MCF 10A (cell line): ENCODE measurements at regions not wholly inside any gene's neighbourhood (a gene's known extent, or its start where the extent isn't known, plus 50 kb on each side); places are given as distances from the start of the nearest gene placed in this dataset.
A peak's percentile ranks its signal among the peaks of the same experiment; 100 is the strongest.

ENCODE experiments used
- BruUV-seq: library from RNA; stranded (reverse); fragments of 400-500 nt; replicated peaks from 2 replicates; lab custom pipeline; 2021; lab: Mats Ljungman, UMichigan
- CTCF ChIA-PET: fragments of 300-600 bp; sonication (Branson Sonifier 250); formaldehyde crosslinking; extraction: SDS; loops from one replicate; lab custom pipeline; 2021; ENCODE audit warnings: antibody characterized with exemption, inconsistent platforms; lab: Yijun Ruan, JAX
- POLR2A ChIA-PET: fragments of 300-600, 350-650 bp; sonication (Branson Sonifier 250); formaldehyde crosslinking; extraction: SDS; loops from one replicate; lab custom pipeline; 2020; ENCODE audit warnings: antibody characterized with exemption, inconsistent platforms; lab: Yijun Ruan, JAX
- DNase-seq: peaks from one replicate; pipeline ENCODE4 v3.0.0-alpha.2; 2018; ENCODE audit not compliant: unreplicated experiment
- H3K27ac Mint-ChIP-seq: one replicate; pipeline ENCODE4 v1.8.0; 2022; ENCODE audit warnings: mild to moderate bottlenecking, low read depth, mixed read lengths; ENCODE audit not compliant: unreplicated experiment
- H3K27me3 Mint-ChIP-seq: one replicate; pipeline ENCODE4 v1.8.0; 2022; ENCODE audit warnings: mixed read lengths; ENCODE audit not compliant: insufficient read depth, unreplicated experiment
- H3K36me3 Mint-ChIP-seq: one replicate; pipeline ENCODE4 v1.8.0; 2022; ENCODE audit warnings: mild to moderate bottlenecking, moderate library complexity, mixed read lengths; ENCODE audit not compliant: insufficient read depth, unreplicated experiment
- H3K4me1 Mint-ChIP-seq: one replicate; pipeline ENCODE4 v1.8.0; 2022; ENCODE audit warnings: mixed read lengths; ENCODE audit not compliant: insufficient read depth, unreplicated experiment
- H3K4me3 Mint-ChIP-seq: one replicate; pipeline ENCODE4 v1.8.0; 2022; ENCODE audit warnings: mild to moderate bottlenecking, moderate library complexity, mixed read lengths; ENCODE audit not compliant: unreplicated experiment
- H3K9me3 Mint-ChIP-seq: one replicate; pipeline ENCODE4 v1.8.0; 2022; ENCODE audit warnings: mixed read lengths; ENCODE audit not compliant: unreplicated experiment
- CTCF ChIP-seq: fragments of 200-600 bp; IDR thresholded peaks from one replicate; pipeline ENCODE4 v1.8.0; 2022; ENCODE audit warnings: antibody characterized with exemption, mild to moderate bottlenecking; ENCODE audit not compliant: unreplicated experiment
- intact Hi-C: fragments of 100-400 bp; cut with micrococcal nuclease; formaldehyde crosslinking; loops from 2 replicates; pipeline ENCODE4 v1.14.1; 2022

DNA sequence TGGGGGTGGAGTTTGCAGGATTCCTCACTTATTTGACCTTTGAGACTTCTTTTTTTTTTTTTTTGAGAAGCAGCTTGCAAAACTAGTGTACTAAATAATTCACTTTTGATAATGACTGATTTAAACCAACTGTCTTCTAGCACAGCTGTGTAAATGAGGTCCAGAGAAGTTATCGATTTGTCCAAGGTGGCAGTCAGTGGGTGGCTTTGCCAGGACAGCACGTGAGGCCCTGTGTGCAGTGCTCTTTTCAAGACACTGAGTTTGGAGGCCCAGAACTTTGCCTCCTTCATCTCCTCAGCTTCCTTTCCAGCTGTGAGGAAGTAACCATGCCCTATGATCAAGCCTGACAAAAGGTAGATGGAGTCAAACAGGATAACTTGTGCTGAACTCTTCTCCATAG lies 92.9 kb upstream of the LCLAT1 start:
- H3K9me3 Mint-ChIP-seq: no peaks in the 10 kb centered on the region
- no peak overlapping the region for H3K4me3 Mint-ChIP-seq
- H3K4me1 Mint-ChIP-seq: no peaks in the 10 kb centered on the region
- BruUV-seq: no TSS peak
- CTCF ChIA-PET: no interaction called here
- no peak overlapping the region for H3K27ac Mint-ChIP-seq
- TF ChIP-seq CTCF: no peak
- H3K27me3 Mint-ChIP-seq: no peaks in the 10 kb centered on the region
- intact Hi-C loops: no loop called here
- POLR2A ChIA-PET: no interaction called here
- no peak for DNase-seq
- no peaks in the 10 kb centered on the region for H3K36me3 Mint-ChIP-seq

DNA sequence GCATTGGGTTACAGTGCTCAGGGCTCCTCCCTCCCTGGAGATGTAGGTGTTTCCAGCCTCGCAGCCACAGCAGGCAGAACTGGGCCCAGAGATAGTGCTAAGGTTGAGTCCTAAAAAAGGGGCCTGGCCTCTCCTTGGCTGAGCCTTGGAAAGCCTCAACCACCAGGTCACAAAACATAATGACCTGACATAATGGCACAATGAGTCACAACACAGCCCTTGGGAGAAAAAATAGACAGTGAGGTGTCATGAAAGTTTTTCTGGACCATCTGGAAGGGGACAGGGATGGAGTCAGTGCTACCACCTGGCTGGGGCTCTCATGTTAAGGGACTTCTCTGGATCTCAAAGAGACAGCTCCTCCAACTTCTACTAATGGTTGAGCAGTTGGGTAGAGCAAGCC lies 92.4 kb upstream of the LCLAT1 start:
- no TSS peak for BruUV-seq
- H3K4me1 Mint-ChIP-seq: no peaks in the 10 kb centered on the region
- DNase-seq: no peak
- no peak overlapping the region for H3K27ac Mint-ChIP-seq
- POLR2A ChIA-PET: no interaction called here
- H3K4me3 Mint-ChIP-seq: no peak overlapping the region
- intact Hi-C loops: no loop called here
- CTCF ChIA-PET: interaction anchor here (0.8 kb wide), 1 partner anchor 8 kb away, joined by 3 read pairs; no protein-coding TSS in a partner anchor
- H3K36me3 Mint-ChIP-seq: no peaks in the 10 kb centered on the region
- no peak for TF ChIP-seq CTCF
- H3K27me3 Mint-ChIP-seq: no peaks in the 10 kb centered on the region
- no peaks in the 10 kb centered on the region for H3K9me3 Mint-ChIP-seq

- intact Hi-C loops: no loop called here
- POLR2A ChIA-PET: interaction anchor here (0.9 kb wide), 1 partner anchor 88 kb away, joined by 3 read pairs; no protein-coding TSS in a partner anchor
- BruUV-seq: no TSS peak
- Mint-ChIP-seq H3K27me3 (no peaks in the 10 kb centered on the region), H3K36me3 (no peaks in the 10 kb centered on the region), H3K27ac (no peak overlapping the region), H3K4me3 (no peak overlapping the region), H3K4me1 (no peaks in the 10 kb centered on the region), H3K9me3 (no peaks in the 10 kb centered on the region)
- CTCF ChIA-PET: interaction anchor here (0.8 kb wide), 1 partner anchor 9 kb away, joined by 3 read pairs; no protein-coding TSS in a partner anchor
- no peak for TF ChIP-seq CTCF
- no peak for DNase-seq
These were observed 91.7 kb upstream of the LCLAT1 start for GRCh38 chr2:30355306-30355705.

DNA sequence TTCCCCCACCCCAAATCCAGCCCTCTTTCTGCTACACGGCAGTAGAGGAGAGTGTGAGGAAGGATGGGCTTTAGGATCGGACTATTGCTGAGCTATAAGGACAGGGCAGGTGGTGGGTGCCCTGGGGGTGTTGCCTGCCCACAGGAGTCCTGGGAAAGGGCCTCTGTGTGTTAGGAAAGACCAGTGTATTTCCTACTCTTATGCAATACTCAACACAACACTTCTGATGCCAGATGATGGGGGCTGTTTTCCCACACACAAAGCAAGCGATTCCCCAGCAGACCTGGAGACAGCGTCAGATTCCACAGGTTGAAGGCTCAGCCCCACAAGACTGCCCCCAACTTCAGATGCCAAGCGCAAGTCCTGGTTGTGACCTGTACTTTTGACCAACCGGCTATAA lies 91.0 kb upstream of the LCLAT1 start:
- no TSS peak for BruUV-seq
- intact Hi-C loops: no loop called here
- CTCF ChIA-PET: no interaction called here
- Mint-ChIP-seq H3K4me3 (no peak overlapping the region), H3K9me3 (no peaks in the 10 kb centered on the region), H3K36me3 (no peaks in the 10 kb centered on the region), H3K27me3 (no peaks in the 10 kb centered on the region), H3K27ac (no peak overlapping the region), H3K4me1 (no peaks in the 10 kb centered on the region)
- POLR2A ChIA-PET: interaction anchor here (0.9 kb wide), 1 partner anchor 87 kb away, joined by 3 read pairs; no protein-coding TSS in a partner anchor
- DNase-seq: peak; percentile 3
- TF ChIP-seq CTCF: no peak
